22Rv1 (cell line): ENCODE measurements at regions not wholly inside any gene's neighbourhood (a gene's known extent, or its start where the extent isn't known, plus 50 kb on each side); places are given as distances from the start of the nearest gene placed in this dataset.

Experiments
- H3K27ac ChIP-seq: fragments of 450-650 bp; 2 replicates; pipeline ENCODE4 v1.5.1; 2017
- ZFX ChIP-seq: fragments of 450-650 bp; IDR thresholded peaks from 2 replicates; pipeline ENCODE4 v1.6.1; 2017; ENCODE audit warnings: antibody characterized with exemption, borderline replicate concordance
- TF ChIP-seq, protein P1 (sequence below): fragments of 450-650 bp; IDR thresholded peaks from 2 replicates; pipeline ENCODE4 v1.5.1; 2017; ENCODE audit warnings: mild to moderate bottlenecking

- H3K27ac ChIP-seq: no peak overlapping the region
- TF ChIP-seq ZFX: no peak
- TF ChIP-seq, protein P1, sequence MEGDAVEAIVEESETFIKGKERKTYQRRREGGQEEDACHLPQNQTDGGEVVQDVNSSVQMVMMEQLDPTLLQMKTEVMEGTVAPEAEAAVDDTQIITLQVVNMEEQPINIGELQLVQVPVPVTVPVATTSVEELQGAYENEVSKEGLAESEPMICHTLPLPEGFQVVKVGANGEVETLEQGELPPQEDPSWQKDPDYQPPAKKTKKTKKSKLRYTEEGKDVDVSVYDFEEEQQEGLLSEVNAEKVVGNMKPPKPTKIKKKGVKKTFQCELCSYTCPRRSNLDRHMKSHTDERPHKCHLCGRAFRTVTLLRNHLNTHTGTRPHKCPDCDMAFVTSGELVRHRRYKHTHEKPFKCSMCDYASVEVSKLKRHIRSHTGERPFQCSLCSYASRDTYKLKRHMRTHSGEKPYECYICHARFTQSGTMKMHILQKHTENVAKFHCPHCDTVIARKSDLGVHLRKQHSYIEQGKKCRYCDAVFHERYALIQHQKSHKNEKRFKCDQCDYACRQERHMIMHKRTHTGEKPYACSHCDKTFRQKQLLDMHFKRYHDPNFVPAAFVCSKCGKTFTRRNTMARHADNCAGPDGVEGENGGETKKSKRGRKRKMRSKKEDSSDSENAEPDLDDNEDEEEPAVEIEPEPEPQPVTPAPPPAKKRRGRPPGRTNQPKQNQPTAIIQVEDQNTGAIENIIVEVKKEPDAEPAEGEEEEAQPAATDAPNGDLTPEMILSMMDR: no peak
Measured at GRCh38 chr4:38500433-38500832, 163.6 kb upstream of the KLF3 start.

GRCh38 chr4:38501698-38502097 lies 162.3 kb upstream of the KLF3 start:
- TF ChIP-seq ZFX: no peak
- TF ChIP-seq, protein P1: no peak
- H3K27ac ChIP-seq: no peak overlapping the region

DNA sequence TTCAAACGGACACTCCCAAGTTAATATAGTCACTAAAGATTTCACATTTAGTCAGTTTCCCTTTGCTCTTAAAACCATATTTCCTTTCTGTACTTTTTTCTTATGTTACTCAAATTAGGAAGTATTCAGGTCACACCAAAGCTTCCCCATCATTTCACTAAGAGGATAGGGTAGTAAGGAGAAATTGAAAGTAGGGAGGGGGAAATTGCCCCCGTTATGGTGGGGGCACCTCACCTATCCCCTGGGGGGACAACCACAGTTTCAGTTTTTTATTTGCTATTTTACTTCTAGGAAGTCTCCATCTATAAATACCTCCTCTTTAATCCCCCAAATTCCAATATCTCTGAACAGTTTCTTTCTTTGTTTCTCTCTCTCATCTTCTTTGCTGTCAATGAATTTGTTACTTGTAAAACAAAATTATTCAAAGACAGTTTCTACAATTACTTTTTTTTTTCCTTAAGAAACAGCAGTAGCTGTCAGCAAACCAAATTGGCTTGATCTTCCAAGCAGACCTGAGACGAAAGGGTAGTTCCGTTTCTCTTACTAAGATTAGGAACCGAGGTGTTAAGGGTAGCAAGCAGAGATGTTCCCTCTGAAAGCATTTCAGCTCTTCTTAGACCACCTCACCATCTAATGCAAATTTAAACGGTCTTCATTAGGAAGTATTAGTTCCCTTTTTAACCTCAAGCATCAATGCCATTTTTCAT lies 160.2 kb upstream of the KLF3 start:
- no peak overlapping the region for H3K27ac ChIP-seq
- no peak for TF ChIP-seq ZFX
- TF ChIP-seq, protein P1: no peak

DNA sequence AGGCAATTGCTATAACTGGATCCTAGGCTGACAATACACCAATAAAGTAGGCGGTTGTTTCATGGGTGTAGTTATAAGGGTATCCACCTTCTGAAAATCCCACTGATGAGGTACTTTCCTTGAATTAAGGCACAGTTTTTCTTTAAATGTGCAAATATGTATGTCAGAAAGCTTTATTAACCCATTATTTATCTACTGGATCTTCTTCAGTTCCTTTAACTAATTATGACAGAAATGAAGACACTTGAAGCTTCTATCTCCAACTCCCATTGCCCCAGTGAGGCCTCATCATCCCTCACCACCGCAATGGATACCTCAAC lies 159.6 kb upstream of the KLF3 start:
- H3K27ac ChIP-seq: no peak overlapping the region
- TF ChIP-seq ZFX: no peak
- TF ChIP-seq, protein P1: no peak

- H3K27ac ChIP-seq: no peak overlapping the region
- TF ChIP-seq ZFX: no peak
- TF ChIP-seq, protein P1: no peak
Measured at GRCh38 chr4:38509551-38509950, 154.4 kb upstream of the KLF3 start.

GRCh38 chr4:38510201-38510600 lies 153.8 kb upstream of the KLF3 start:
- TF ChIP-seq, protein P1: no peak
- TF ChIP-seq ZFX: no peak
- H3K27ac ChIP-seq: no peak overlapping the region

- H3K27ac ChIP-seq: no peak overlapping the region
- TF ChIP-seq, protein P1: no peak
- no peak for TF ChIP-seq ZFX
Measured at GRCh38 chr4:38511702-38512101, 152.3 kb upstream of the KLF3 start.
